ENCODE measurements at regions not wholly inside any gene's neighbourhood (a gene's known extent, or its start where the extent isn't known, plus 50 kb on each side); places are given as distances from the start of the nearest gene placed in this dataset.

DNA sequence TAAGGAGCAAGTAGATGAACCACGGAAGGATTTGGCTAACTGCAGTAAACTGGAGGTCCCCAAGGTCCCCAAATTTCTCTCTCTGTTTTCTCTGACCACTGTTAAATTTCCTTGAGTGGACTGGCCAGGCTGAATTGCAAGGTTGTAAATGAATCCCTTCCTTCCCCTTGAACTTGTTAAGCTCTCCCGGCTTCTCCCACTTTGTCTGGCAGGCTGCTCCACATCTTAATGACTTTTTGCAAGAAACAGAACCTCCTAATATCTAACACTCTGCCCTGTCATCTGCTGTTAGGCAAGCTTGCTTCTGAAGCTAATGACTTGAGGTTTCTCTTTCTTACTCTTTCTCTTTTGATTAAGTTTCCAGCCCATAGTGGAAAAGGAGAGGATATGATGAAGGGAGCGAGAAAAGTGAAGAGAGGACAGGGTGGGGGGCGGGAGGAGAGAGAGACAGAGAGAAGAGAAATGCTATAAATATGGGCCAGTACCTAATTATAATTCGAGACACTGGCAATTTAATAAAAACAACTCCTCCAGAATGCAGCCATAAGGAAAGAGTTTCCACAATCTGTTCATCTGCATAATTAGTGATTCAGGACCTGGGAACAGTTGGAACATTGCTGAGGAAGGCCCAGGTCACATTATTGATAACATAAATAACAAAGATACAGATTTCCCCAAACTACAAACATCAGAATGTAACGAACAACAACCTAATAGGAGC, 437.3 kb upstream of the MPDZ start:
- TF ChIP-seq, protein P1, sequence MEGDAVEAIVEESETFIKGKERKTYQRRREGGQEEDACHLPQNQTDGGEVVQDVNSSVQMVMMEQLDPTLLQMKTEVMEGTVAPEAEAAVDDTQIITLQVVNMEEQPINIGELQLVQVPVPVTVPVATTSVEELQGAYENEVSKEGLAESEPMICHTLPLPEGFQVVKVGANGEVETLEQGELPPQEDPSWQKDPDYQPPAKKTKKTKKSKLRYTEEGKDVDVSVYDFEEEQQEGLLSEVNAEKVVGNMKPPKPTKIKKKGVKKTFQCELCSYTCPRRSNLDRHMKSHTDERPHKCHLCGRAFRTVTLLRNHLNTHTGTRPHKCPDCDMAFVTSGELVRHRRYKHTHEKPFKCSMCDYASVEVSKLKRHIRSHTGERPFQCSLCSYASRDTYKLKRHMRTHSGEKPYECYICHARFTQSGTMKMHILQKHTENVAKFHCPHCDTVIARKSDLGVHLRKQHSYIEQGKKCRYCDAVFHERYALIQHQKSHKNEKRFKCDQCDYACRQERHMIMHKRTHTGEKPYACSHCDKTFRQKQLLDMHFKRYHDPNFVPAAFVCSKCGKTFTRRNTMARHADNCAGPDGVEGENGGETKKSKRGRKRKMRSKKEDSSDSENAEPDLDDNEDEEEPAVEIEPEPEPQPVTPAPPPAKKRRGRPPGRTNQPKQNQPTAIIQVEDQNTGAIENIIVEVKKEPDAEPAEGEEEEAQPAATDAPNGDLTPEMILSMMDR (optimal IDR thresholded peaks at IDR 0.05 in 1 of 3, IDR thresholded peaks at IDR 0.05 in 1 of 3, conservative IDR thresholded peaks at IDR 0.05 in 1 of 3; ENCODE audit: extremely low read depth in 1 of 3, insufficient read depth in 2 of 3, low read length in 3 of 3) = no peak
- TF ChIP-seq EZH2 (IDR thresholded peaks at IDR 0.05; ENCODE audit: low read length) = no peak

Data from keratinocyte (primary cell).